ENCODE measurements at regions not wholly inside any gene's neighbourhood (a gene's known extent, or its start where the extent isn't known, plus 50 kb on each side); places are given as distances from the start of the nearest gene placed in this dataset.

DNA sequence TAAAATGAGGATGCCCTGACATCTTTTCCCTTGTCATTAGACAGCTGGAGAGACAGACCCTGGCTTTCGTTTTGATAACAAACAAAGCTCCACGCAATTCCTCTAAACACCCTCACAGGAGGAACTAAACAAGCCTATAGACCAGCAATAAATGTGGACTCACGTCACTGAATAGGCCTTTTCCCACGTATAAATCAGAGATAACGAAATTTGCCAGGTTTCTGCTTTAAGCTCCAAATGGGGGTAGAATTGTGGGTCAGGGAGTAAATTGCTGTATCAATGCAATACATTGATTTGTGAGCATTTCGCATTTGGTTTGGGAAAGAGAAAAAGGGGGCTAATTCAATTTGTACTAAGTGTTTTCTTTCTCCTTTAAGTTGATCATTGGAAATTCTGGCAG is 256.0 kb downstream of the PMP22 start:
- TF ChIP-seq, protein P1, sequence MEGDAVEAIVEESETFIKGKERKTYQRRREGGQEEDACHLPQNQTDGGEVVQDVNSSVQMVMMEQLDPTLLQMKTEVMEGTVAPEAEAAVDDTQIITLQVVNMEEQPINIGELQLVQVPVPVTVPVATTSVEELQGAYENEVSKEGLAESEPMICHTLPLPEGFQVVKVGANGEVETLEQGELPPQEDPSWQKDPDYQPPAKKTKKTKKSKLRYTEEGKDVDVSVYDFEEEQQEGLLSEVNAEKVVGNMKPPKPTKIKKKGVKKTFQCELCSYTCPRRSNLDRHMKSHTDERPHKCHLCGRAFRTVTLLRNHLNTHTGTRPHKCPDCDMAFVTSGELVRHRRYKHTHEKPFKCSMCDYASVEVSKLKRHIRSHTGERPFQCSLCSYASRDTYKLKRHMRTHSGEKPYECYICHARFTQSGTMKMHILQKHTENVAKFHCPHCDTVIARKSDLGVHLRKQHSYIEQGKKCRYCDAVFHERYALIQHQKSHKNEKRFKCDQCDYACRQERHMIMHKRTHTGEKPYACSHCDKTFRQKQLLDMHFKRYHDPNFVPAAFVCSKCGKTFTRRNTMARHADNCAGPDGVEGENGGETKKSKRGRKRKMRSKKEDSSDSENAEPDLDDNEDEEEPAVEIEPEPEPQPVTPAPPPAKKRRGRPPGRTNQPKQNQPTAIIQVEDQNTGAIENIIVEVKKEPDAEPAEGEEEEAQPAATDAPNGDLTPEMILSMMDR (IDR thresholded peaks at IDR 0.05; ENCODE audit: low read depth, low read length), result no peak
- TF ChIP-seq POLR2A (IDR thresholded peaks at IDR 0.05; ENCODE audit: extremely low read depth, insufficient read length) (no peak), MYC (IDR thresholded peaks at IDR 0.05; ENCODE audit: low read depth, low read length) (no peak)
- TF ChIP-seq, protein P2, sequence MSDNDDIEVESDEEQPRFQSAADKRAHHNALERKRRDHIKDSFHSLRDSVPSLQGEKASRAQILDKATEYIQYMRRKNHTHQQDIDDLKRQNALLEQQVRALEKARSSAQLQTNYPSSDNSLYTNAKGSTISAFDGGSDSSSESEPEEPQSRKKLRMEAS (IDR thresholded peaks at IDR 0.05; ENCODE audit: low read depth, low read length), result no peak

Data from NB4 (cell line).